ENCODE measurements at regions not wholly inside any gene's neighbourhood (a gene's known extent, or its start where the extent isn't known, plus 50 kb on each side); places are given as distances from the start of the nearest gene placed in this dataset.

- Histone ChIP-seq H3K4me3 (ENCODE audit: insufficient read depth, low read depth, low read length) (no peak overlapping the region), H3K4me1 (ENCODE audit: control insufficient read depth, insufficient read depth, low read length) (no peaks in the 10 kb centered on the region), H3K27ac (ENCODE audit: insufficient read depth, low read depth, low read length, poor library complexity, severe bottlenecking) (no peak overlapping the region), H3K36me3 (ENCODE audit: control insufficient read depth, insufficient read depth, low read length) (no peaks in the 10 kb centered on the region), H3K9me3 (ENCODE audit: control insufficient read depth, low read length) (no peaks in the 10 kb centered on the region), H3K27me3 (ENCODE audit: control insufficient read depth, insufficient read depth, low read length, poor library complexity, severe bottlenecking) (no peaks in the 10 kb centered on the region)
- 94 to 95% methylated on average over 7 of the region's 7 CpGs for WGBS, 2 experiments
Measured at GRCh38 chr21:15132781-15133180, 68.0 kb upstream of the NRIP1 start.

- H3K36me3 ChIP-seq (ENCODE audit: control insufficient read depth, insufficient read depth, low read length) = no peaks in the 10 kb centered on the region
- 98 to 99% methylated on average over 6 to 7 of the region's 7 CpGs for WGBS, 2 experiments
- H3K9me3 ChIP-seq (ENCODE audit: control insufficient read depth, low read length) = no peaks in the 10 kb centered on the region
- peaks cover 13% of the 10 kb centered on the region for H3K4me1 ChIP-seq (ENCODE audit: control insufficient read depth, insufficient read depth, low read length)
- no peaks in the 10 kb centered on the region for H3K27me3 ChIP-seq (ENCODE audit: control insufficient read depth, insufficient read depth, low read length, poor library complexity, severe bottlenecking)
- H3K27ac ChIP-seq (ENCODE audit: insufficient read depth, low read depth, low read length, poor library complexity, severe bottlenecking) = no peak overlapping the region
- H3K4me3 ChIP-seq (ENCODE audit: insufficient read depth, low read depth, low read length) = no peak overlapping the region
Measured at GRCh38 chr21:15134701-15135470, 70.1 kb upstream of the NRIP1 start.

GRCh38 chr21:15135867-15136629 lies 71.2 kb upstream of the NRIP1 start:
- no peaks in the 10 kb centered on the region for H3K27me3 ChIP-seq (ENCODE audit: control insufficient read depth, insufficient read depth, low read length, poor library complexity, severe bottlenecking)
- peaks cover 24% of the 10 kb centered on the region for H3K4me1 ChIP-seq (ENCODE audit: control insufficient read depth, insufficient read depth, low read length)
- H3K36me3 ChIP-seq (ENCODE audit: control insufficient read depth, insufficient read depth, low read length) = no peaks in the 10 kb centered on the region
- no peak overlapping the region for H3K4me3 ChIP-seq (ENCODE audit: insufficient read depth, low read depth, low read length)
- no peaks in the 10 kb centered on the region for H3K9me3 ChIP-seq (ENCODE audit: control insufficient read depth, low read length)
- 91 to 95% methylated on average over 3 of the region's 3 CpGs for WGBS, 2 experiments
- no peak overlapping the region for H3K27ac ChIP-seq (ENCODE audit: insufficient read depth, low read depth, low read length, poor library complexity, severe bottlenecking)

DNA sequence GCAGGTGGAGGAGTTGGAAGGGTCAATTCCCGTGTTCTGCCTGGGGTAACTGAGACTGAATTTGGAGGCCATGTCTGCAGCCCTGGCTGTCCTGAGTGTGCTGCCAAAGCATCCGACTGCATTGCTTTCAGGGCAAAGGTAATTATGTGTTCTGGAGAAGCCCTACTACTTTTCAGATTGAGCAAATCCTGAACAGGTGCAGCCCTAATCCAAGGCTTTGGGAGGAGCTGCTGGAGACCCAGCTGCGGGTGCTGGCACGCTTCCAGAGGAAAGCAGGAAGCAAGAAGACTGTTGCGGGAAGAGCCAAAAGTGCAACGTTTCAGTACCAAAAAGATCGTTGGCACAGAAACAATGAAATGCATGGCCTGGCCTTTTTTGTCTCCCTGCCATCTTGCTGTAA lies 73.7 kb upstream of the NRIP1 start:
- H3K27ac ChIP-seq (ENCODE audit: insufficient read depth, low read depth, low read length, poor library complexity, severe bottlenecking) = no peak overlapping the region
- H3K27me3 ChIP-seq (ENCODE audit: control insufficient read depth, insufficient read depth, low read length, poor library complexity, severe bottlenecking) = no peaks in the 10 kb centered on the region
- H3K9me3 ChIP-seq (ENCODE audit: control insufficient read depth, low read length) = no peaks in the 10 kb centered on the region
- H3K4me1 ChIP-seq (ENCODE audit: control insufficient read depth, insufficient read depth, low read length) = peaks cover 24% of the 10 kb centered on the region
- WGBS, 2 experiments = 90 to 92% methylated on average over 7 of the region's 7 CpGs
- H3K4me3 ChIP-seq (ENCODE audit: insufficient read depth, low read depth, low read length) = no peak overlapping the region
- H3K36me3 ChIP-seq (ENCODE audit: control insufficient read depth, insufficient read depth, low read length) = no peaks in the 10 kb centered on the region

DNA sequence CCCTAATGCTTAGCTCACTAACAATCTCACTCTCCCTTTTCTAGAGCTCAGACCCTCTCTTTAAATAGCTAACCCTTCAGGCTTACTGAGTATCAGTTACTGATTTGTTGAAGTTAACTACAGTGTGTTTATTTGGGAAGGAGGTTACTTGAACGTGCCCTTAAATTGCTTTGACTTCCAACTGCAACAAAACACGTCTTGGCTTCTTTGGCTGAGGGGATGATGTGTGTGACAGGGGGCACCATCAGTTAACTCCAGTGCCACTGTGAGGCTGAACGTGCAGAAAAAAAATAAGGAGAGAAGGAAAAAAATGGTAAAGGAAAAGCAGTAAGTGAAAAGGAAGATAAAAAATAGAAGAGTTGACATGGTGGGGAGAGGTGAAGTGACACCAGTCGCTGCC lies 75.1 kb upstream of the NRIP1 start:
- H3K4me3 ChIP-seq (ENCODE audit: insufficient read depth, low read depth, low read length) = no peak overlapping the region
- H3K36me3 ChIP-seq (ENCODE audit: control insufficient read depth, insufficient read depth, low read length) = no peaks in the 10 kb centered on the region
- H3K9me3 ChIP-seq (ENCODE audit: control insufficient read depth, low read length) = no peaks in the 10 kb centered on the region
- 86 to 90% methylated on average over 4 of the region's 4 CpGs for WGBS, 2 experiments
- peaks cover 24% of the 10 kb centered on the region for H3K4me1 ChIP-seq (ENCODE audit: control insufficient read depth, insufficient read depth, low read length)
- no peaks in the 10 kb centered on the region for H3K27me3 ChIP-seq (ENCODE audit: control insufficient read depth, insufficient read depth, low read length, poor library complexity, severe bottlenecking)
- H3K27ac ChIP-seq (ENCODE audit: insufficient read depth, low read depth, low read length, poor library complexity, severe bottlenecking) = no peak overlapping the region

DNA sequence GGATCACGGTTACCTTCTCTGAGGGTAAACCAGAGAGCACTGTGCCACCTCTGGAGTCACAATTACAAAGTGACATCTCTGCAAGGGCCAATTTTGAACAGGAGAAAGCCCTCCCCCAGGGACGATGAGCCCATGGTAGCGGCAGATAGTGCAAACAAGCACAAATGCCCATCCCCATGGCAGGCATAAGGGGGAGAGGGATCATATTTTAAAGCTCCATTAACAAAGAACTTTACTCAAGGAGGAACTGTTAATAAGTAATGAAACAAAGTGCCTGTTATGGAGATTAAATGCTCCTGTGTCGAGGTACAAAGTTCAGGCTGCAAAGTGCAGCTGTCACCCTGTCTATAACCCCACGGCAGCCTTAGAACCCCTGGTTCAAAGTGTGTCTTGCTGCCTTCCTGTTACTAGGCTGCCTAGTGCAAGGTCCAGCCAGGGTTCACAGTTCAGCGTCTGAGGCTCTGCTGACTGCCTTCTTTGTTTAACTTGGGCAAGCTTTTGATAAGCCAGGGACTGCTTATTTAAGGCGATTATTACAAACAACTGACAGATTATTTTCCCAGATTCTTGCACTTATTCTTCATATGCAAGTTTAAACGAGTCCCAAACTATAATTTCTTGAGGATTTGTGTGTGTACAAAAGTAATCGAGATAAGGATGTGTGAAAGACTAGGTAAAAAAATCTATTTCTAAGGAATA lies 75.7 kb upstream of the NRIP1 start:
- no peaks in the 10 kb centered on the region for H3K27me3 ChIP-seq (ENCODE audit: control insufficient read depth, insufficient read depth, low read length, poor library complexity, severe bottlenecking)
- H3K4me1 ChIP-seq (ENCODE audit: control insufficient read depth, insufficient read depth, low read length) = peaks cover 24% of the 10 kb centered on the region
- H3K9me3 ChIP-seq (ENCODE audit: control insufficient read depth, low read length) = no peaks in the 10 kb centered on the region
- WGBS, 2 experiments = 92 to 93% methylated on average over 7 to 9 of the region's 9 CpGs
- no peaks in the 10 kb centered on the region for H3K36me3 ChIP-seq (ENCODE audit: control insufficient read depth, insufficient read depth, low read length)
- no peak overlapping the region for H3K27ac ChIP-seq (ENCODE audit: insufficient read depth, low read depth, low read length, poor library complexity, severe bottlenecking)
- no peak overlapping the region for H3K4me3 ChIP-seq (ENCODE audit: insufficient read depth, low read depth, low read length)

GRCh38 chr21:15141261-15141970 lies 76.6 kb upstream of the NRIP1 start:
- Histone ChIP-seq H3K27me3 (ENCODE audit: control insufficient read depth, insufficient read depth, low read length, poor library complexity, severe bottlenecking) (no peaks in the 10 kb centered on the region), H3K4me1 (ENCODE audit: control insufficient read depth, insufficient read depth, low read length) (peaks cover 24% of the 10 kb centered on the region), H3K4me3 (ENCODE audit: insufficient read depth, low read depth, low read length) (no peak overlapping the region), H3K9me3 (ENCODE audit: control insufficient read depth, low read length) (no peaks in the 10 kb centered on the region), H3K27ac (ENCODE audit: insufficient read depth, low read depth, low read length, poor library complexity, severe bottlenecking) (no peak overlapping the region), H3K36me3 (ENCODE audit: control insufficient read depth, insufficient read depth, low read length) (no peaks in the 10 kb centered on the region)
- 94 to 96% methylated on average over 8 of the region's 8 CpGs for WGBS, 2 experiments

GRCh38 chr21:15144026-15144425 lies 79.2 kb upstream of the NRIP1 start:
- H3K4me1 ChIP-seq (ENCODE audit: control insufficient read depth, insufficient read depth, low read length) = peaks cover 20% of the 10 kb centered on the region
- no peaks in the 10 kb centered on the region for H3K9me3 ChIP-seq (ENCODE audit: control insufficient read depth, low read length)
- H3K27me3 ChIP-seq (ENCODE audit: control insufficient read depth, insufficient read depth, low read length, poor library complexity, severe bottlenecking) = no peaks in the 10 kb centered on the region
- H3K4me3 ChIP-seq (ENCODE audit: insufficient read depth, low read depth, low read length) = no peak overlapping the region
- H3K36me3 ChIP-seq (ENCODE audit: control insufficient read depth, insufficient read depth, low read length) = no peaks in the 10 kb centered on the region
- H3K27ac ChIP-seq (ENCODE audit: insufficient read depth, low read depth, low read length, poor library complexity, severe bottlenecking) = no peak overlapping the region
- 75% methylated on average over 4 of the region's 4 CpGs for WGBS, 2 experiments

GRCh38 chr21:15148437-15148836 lies 83.6 kb upstream of the NRIP1 start:
- 96 to 98% methylated on average over 2 of the region's 2 CpGs for WGBS, 2 experiments
- no peaks in the 10 kb centered on the region for H3K4me1 ChIP-seq (ENCODE audit: control insufficient read depth, insufficient read depth, low read length)
- no peaks in the 10 kb centered on the region for H3K27me3 ChIP-seq (ENCODE audit: control insufficient read depth, insufficient read depth, low read length, poor library complexity, severe bottlenecking)
- H3K36me3 ChIP-seq (ENCODE audit: control insufficient read depth, insufficient read depth, low read length) = no peaks in the 10 kb centered on the region
- no peak overlapping the region for H3K4me3 ChIP-seq (ENCODE audit: insufficient read depth, low read depth, low read length)
- H3K27ac ChIP-seq (ENCODE audit: insufficient read depth, low read depth, low read length, poor library complexity, severe bottlenecking) = no peak overlapping the region
- no peaks in the 10 kb centered on the region for H3K9me3 ChIP-seq (ENCODE audit: control insufficient read depth, low read length)
